Activated T-helper 2 cell treated with anti-CD3 and anti-CD28 coated beads, Interferon-gamma antibody, Interleukin-2, Interleukin-4, amounts not matched to agents 10 μg/mL and 5 μg/mL and 100 μg/mL, durations not matched to agents 14 hours and 24 hours and 36 hours (primary cell): ENCODE measurements at regions not wholly inside any gene's neighbourhood (a gene's known extent, or its start where the extent isn't known, plus 50 kb on each side); places are given as distances from the start of the nearest gene placed in this dataset.

ENCODE experiments used
- DNase-seq: peaks from one replicate; pipeline ENCODE4 v3.0.0; 2021; ENCODE audit warnings: low spot score
- H3K27ac Mint-ChIP-seq: one replicate; pipeline ENCODE4 v1.8.0; 2021; ENCODE audit warnings: mixed read lengths
- H3K27me3 Mint-ChIP-seq: one replicate; pipeline ENCODE4 v1.8.0; 2021; ENCODE audit warnings: low read depth, mixed read lengths
- H3K36me3 Mint-ChIP-seq: one replicate; pipeline ENCODE4 v1.8.0; 2021; ENCODE audit warnings: low read depth, mixed read lengths
- H3K4me1 Mint-ChIP-seq: one replicate; pipeline ENCODE4 v1.8.0; 2021; ENCODE audit warnings: low read depth, mixed read lengths
- H3K4me3 Mint-ChIP-seq: one replicate; pipeline ENCODE4 v1.8.0; 2021; ENCODE audit warnings: low read depth, mild to moderate bottlenecking, moderate library complexity, mixed read lengths
- H3K9me3 Mint-ChIP-seq: one replicate; pipeline ENCODE4 v1.8.0; 2021; ENCODE audit warnings: mixed read lengths
- intact Hi-C: fragments of 100-400 bp; cut with micrococcal nuclease; formaldehyde crosslinking; loops from one replicate; pipeline ENCODE4 v1.15.1; 2023

DNA sequence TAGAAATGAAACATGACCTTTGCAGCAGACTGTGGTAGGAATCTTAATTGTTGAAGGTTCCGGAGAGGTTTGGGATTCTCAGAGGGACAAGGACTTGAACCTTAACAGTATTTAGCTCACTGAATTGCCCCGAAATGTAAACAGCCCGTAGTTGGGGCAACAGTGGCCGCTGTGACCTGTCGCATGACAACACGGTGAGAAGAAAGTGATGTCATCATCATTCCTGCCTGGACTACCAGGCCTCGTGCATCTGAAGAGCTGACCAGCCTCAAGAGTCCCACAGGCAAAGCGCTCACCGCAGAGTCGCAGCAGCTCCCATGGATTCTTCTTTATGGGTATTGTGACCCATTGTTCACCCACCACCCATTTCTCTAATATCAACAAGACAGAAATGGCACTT is 250.6 kb downstream of the KLF6 start:
- Mint-ChIP-seq H3K4me1 (peaks cover 6% of the 10 kb centered on the region), H3K27ac (no peak overlapping the region), H3K4me3 (no peak overlapping the region), H3K9me3 (no peaks in the 10 kb centered on the region), H3K36me3 (no peaks in the 10 kb centered on the region), H3K27me3 (peaks cover 10% of the 10 kb centered on the region)
- no peak for DNase-seq
- intact Hi-C loops = no loop called here

DNA sequence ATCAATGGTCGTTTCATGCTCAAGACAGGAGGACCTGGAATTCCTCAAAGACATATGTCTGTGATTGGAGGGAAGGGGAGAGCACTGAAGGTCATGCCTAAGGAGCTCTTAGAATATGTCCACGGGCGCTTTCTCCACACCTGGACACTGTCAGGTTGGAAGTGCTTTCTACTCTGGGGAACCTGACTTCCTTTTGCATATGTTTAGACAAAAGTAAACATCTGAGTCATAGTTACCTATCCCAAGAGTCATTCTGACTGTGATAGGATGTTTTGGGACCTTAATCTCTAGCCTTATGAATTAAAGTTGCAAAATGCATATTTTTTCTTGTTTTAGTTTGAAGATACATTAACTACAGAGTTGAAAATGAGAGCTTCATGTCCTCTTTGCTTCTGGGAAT is 251.7 kb downstream of the KLF6 start:
- H3K27ac Mint-ChIP-seq = no peak overlapping the region
- DNase-seq = no peak
- H3K9me3 Mint-ChIP-seq = no peaks in the 10 kb centered on the region

DNA sequence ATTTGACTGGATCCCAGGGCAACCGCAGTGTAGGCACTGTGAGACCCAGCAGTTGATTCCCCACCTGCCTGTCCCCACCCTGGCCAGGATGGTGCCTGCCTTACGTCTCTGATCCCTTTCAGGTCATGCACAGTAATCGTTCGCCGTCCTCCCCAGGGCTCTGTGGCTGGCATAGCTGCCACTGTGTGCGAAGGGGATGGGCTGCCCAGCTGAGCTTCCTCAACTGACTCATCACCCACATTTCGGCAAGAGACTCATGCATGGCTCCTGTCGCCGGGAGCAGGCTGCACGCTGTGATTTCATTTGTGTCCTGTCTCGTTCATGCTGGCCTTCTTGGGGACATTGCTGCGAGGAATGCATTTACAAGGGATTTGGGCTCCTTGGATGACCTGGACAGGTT is 252.4 kb downstream of the KLF6 start:
- no peak overlapping the region for H3K27ac Mint-ChIP-seq
- no peaks in the 10 kb centered on the region for H3K9me3 Mint-ChIP-seq
- peaks cover 14% of the 10 kb centered on the region for H3K27me3 Mint-ChIP-seq
- no peaks in the 10 kb centered on the region for H3K36me3 Mint-ChIP-seq
- DNase-seq = no peak
- H3K4me3 Mint-ChIP-seq = no peak overlapping the region
- intact Hi-C loops = no loop called here
- no peaks in the 10 kb centered on the region for H3K4me1 Mint-ChIP-seq

More for the DNA sequence above, 251.7 kb downstream of the KLF6 start:
- intact Hi-C loops = no loop called here
- no peaks in the 10 kb centered on the region for H3K36me3 Mint-ChIP-seq
- H3K27me3 Mint-ChIP-seq = peaks cover 11% of the 10 kb centered on the region
- H3K4me3 Mint-ChIP-seq = no peak overlapping the region
- H3K4me1 Mint-ChIP-seq = no peaks in the 10 kb centered on the region

DNA sequence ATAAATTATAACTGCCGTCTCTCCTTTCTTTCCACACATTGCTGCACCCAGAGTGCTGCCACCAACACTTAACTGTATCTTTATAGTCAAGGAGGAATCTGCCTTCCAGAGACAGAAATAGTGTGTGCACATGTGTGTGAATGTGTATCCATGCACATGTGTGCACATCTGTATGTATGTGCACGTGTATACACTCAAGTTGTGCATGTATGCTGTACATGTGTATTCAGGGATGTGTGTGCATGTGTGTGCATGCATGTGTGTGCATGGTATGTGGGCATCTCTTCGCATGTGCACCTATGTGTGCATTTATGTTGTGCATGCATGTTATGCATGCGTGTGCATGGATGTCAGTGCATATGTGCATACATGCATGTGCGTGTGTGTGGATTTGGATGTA is 253.3 kb downstream of the KLF6 start:
- no peak overlapping the region for H3K4me3 Mint-ChIP-seq
- H3K9me3 Mint-ChIP-seq = no peaks in the 10 kb centered on the region
- no peaks in the 10 kb centered on the region for H3K36me3 Mint-ChIP-seq
- intact Hi-C loops = no loop called here
- no peaks in the 10 kb centered on the region for H3K4me1 Mint-ChIP-seq
- H3K27ac Mint-ChIP-seq = no peak overlapping the region
- DNase-seq = no peak
- peaks cover 18% of the 10 kb centered on the region for H3K27me3 Mint-ChIP-seq

DNA sequence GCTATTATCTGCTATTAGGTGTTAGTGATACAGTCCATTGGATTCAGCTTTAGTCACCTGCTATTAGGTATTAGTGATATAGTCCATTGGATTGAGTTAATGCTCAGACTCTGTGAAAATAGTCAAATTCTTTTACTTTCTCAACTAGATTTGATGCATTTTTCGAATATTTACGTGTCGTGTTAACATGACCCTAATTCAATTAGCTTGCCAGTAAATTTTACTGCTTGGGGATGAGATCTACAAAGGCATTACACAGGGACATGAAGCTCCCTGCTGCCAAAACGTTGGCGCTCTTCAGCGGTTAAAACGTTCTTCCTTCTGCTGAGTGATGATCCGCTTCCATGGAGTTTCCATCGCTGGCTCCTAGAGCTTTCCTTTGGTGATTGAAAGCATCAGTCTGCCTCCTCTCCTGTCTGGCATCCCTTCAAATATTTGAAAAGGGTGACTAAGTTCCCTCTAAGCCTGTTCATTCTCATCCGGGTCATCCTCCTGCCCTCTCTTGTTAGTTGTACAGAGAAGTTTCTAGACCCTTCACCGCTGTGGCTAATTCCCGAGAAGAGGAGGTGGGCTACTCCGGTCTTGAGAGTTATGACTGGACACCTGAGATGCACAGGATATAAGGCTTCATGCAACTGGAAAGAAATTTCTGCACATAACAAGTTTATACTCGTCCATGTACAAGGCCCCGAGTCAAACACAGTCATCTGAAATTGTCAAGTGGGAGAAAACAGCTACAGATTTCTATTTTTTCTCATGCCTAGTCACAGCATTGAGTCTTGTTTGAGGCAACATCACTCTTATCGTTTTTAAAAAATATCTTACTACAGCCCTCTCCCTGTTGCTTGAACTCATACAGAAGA is 254.0 kb downstream of the KLF6 start:
- intact Hi-C loops = no loop called here
- Mint-ChIP-seq H3K36me3 (no peaks in the 10 kb centered on the region), H3K27ac (no peak overlapping the region), H3K27me3 (peaks cover 18% of the 10 kb centered on the region), H3K4me1 (no peaks in the 10 kb centered on the region), H3K9me3 (no peaks in the 10 kb centered on the region), H3K4me3 (no peak overlapping the region)
- no peak for DNase-seq

DNA sequence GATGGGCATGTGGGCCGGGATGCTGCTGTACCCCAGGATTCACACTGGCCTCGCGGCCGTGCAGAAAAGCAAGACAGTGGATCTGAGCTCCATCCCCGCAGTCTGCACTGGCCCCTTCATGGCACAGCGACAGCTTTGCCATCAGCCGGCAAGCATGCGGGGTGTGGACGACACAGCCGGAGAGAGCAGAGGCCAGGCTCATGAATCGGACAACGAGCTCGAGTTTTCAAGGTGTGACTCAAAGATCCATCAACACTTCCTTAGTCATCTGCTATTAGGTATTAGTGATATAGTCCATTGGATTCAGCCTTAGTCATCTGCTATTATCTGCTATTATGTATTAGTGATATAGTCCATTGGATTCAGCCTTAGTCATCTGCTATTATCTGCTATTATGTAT is 254.7 kb downstream of the KLF6 start:
- peaks cover 18% of the 10 kb centered on the region for H3K27me3 Mint-ChIP-seq
- no peaks in the 10 kb centered on the region for H3K36me3 Mint-ChIP-seq
- no peaks in the 10 kb centered on the region for H3K9me3 Mint-ChIP-seq
- H3K4me1 Mint-ChIP-seq = no peaks in the 10 kb centered on the region
- intact Hi-C loops = no loop called here
- H3K4me3 Mint-ChIP-seq = no peak overlapping the region
- DNase-seq = no peak
- no peak overlapping the region for H3K27ac Mint-ChIP-seq

DNA sequence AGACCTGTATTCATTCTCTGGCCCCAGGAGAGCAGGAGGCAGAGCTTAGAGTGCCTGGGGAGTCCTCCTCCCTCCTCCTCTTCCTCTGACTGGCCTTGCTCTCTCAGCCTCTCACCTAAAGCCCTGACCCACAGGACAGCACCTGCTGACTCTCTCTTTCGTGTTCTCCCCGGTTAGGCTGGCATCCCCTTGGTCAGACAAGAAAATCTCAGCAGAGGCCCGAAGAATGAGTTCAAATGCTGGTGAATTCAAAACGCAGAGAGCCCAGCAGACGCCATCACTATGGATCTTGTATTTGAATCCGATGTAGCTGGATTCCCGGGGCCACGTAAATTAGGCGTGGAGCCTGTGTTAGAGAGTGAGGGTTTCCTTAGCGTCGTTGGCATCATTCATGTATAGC is 255.3 kb downstream of the KLF6 start:
- Mint-ChIP-seq H3K36me3 (no peaks in the 10 kb centered on the region), H3K27ac (no peak overlapping the region), H3K4me1 (no peaks in the 10 kb centered on the region), H3K27me3 (peaks cover 18% of the 10 kb centered on the region), H3K9me3 (no peaks in the 10 kb centered on the region), H3K4me3 (no peak overlapping the region)
- no peak for DNase-seq
- intact Hi-C loops = no loop called here

DNA sequence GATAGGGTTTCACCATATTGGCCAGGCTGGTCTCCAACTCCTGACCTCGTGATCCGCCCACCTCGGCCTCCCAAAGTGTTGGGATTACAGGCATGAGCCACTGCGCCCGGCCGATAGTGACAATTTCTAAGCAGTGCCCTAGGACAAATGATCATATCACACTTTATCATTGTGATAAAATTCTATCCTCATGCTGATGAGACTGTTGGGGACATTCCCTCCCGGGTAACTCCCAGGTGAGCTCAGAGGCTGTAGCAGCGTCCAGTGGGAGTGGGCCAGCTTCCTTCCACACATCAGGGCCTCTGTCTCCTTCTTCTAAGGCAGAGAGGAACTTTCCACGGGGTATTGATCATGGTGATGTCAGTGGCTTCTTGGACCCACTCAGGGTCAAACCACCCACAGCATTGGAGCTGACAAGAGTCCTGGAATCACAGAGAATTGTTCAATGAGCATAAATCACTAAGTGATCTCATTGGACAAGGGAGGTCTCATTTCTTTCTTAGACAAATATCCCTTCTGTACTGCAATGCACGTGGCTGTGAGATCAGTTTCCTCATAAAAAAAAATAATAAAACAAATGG is 256.1 kb downstream of the KLF6 start:
- Mint-ChIP-seq H3K4me1 (no peaks in the 10 kb centered on the region), H3K36me3 (no peaks in the 10 kb centered on the region), H3K27ac (no peak overlapping the region), H3K9me3 (no peaks in the 10 kb centered on the region), H3K4me3 (no peak overlapping the region), H3K27me3 (peaks cover 16% of the 10 kb centered on the region)
- no peak for DNase-seq
- intact Hi-C loops = no loop called here

DNA sequence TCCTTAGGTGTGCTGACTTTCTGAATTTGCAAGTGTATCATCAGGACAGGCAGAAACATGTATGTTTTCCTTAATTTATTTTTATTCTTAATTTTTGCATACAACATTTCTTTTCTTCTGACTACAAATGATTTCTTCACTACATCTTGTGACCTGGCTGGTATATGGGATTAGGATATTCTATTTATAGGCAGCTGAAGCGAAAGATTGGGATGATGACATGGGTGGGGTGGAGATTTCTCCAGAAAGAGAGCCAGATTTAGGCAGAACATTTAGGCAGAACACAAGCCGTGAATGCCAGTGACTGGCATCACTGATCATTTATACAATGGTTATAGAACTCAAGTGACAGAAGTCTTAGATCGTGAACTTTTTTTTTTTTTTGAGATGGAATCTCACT is 256.7 kb downstream of the KLF6 start:
- DNase-seq = no peak
- Mint-ChIP-seq H3K27ac (no peak overlapping the region), H3K4me1 (no peaks in the 10 kb centered on the region), H3K27me3 (peaks cover 14% of the 10 kb centered on the region), H3K36me3 (no peaks in the 10 kb centered on the region), H3K4me3 (no peak overlapping the region), H3K9me3 (no peaks in the 10 kb centered on the region)
- intact Hi-C loops = no loop called here

DNA sequence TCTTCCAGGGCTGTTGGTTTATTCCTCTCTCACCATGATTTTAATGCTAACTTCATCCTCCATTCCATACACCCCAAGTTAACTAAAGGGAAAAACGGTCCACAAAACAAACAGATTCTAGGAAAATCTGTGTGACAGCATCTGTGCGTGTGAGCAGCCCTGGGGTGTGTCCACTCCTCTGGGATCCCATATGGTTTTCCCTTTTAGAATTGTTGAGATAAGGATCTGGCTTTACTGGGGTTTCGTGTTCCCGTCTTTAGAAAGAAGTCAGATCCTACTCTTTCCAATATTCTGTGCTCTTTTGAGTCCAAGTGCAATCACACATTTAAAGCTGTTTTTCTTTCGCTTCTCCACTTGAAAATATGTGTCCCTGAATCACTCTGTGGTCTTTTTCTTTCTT is 257.1 kb downstream of the KLF6 start:
- no peaks in the 10 kb centered on the region for H3K9me3 Mint-ChIP-seq
- H3K4me1 Mint-ChIP-seq = no peaks in the 10 kb centered on the region
- intact Hi-C loops = no loop called here
- H3K4me3 Mint-ChIP-seq = no peak overlapping the region
- DNase-seq = no peak
- H3K36me3 Mint-ChIP-seq = no peaks in the 10 kb centered on the region
- H3K27ac Mint-ChIP-seq = no peak overlapping the region
- H3K27me3 Mint-ChIP-seq = peaks cover 14% of the 10 kb centered on the region

DNA sequence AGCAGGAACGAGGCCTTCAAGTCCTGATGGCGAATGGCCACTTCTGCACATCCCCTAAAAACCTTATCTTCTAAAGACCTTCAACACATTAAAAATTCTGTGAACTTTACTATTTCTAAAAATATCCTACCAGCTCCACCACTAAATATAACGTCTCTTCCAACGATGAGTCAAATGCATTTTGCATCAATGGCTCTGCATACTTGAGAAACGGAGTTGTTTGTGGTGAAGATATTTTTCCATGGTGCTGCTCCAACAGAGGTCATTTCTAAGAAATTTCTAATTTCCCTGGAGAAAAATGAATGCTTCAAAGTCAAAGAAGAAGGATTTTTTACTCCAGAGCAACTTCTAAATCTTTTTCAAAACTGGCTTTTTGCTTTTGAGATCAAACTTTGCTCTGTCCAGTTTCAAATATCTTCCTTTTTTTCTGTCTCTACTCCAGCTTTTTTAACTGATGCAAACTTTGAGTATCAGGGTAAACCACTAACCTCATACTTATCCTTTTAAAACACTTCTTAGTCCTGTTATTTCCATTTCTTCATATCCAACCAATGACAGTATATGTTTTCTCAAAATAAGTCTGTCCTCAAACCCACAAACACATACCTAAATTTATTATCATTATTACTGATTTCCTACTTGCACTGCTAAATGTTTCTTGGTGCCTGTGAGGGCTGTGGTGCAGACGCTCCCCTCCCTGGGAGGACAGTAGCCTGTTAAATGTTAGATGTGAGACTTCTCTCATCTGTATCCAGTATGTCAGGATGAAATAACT is 258.1 kb downstream of the KLF6 start:
- H3K4me3 Mint-ChIP-seq = no peak overlapping the region
- intact Hi-C loops = no loop called here
- no peaks in the 10 kb centered on the region for H3K4me1 Mint-ChIP-seq
- H3K27me3 Mint-ChIP-seq = peaks cover 14% of the 10 kb centered on the region
- no peaks in the 10 kb centered on the region for H3K9me3 Mint-ChIP-seq
- H3K27ac Mint-ChIP-seq = no peak overlapping the region
- DNase-seq = no peak
- no peaks in the 10 kb centered on the region for H3K36me3 Mint-ChIP-seq

DNA sequence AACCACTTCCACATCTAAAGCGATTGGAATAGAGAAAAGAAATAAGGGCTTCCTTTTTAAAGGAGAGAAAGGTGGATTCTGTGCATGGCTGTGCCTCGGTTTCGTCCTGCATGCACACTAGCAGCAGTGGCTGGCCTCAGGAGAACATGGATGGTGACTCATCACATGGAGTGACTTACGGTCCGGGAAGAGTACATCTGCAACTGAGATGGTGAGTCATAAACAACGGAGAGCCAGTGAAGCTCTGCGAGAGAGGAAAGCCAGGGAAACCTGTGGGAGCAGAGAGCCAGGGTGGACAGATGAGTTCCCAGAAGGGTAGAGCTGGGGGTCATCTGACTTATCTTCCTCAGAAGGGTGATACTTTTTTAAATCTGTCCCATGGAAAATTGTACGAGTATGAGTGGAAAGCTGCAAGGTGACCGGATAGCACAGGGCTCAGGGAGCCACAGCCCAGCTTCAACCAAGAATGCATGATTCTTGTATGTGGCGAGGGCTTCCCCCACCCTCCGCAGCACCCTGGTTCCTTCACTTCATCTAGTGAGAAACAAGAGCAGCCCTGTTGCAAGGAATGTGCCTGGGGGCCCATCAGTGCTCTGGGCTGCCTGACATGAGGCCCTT is 259.1 kb downstream of the KLF6 start:
- H3K4me1 Mint-ChIP-seq = no peaks in the 10 kb centered on the region
- no peak overlapping the region for H3K4me3 Mint-ChIP-seq
- H3K9me3 Mint-ChIP-seq = no peaks in the 10 kb centered on the region
- H3K27ac Mint-ChIP-seq = no peak overlapping the region
- DNase-seq = no peak
- H3K27me3 Mint-ChIP-seq = peaks cover 12% of the 10 kb centered on the region
- no peaks in the 10 kb centered on the region for H3K36me3 Mint-ChIP-seq
- intact Hi-C loops = no loop called here
